Neuronal stem cell (in vitro differentiated cells): ENCODE measurements at regions not wholly inside any gene's neighbourhood (a gene's known extent, or its start where the extent isn't known, plus 50 kb on each side); places are given as distances from the start of the nearest gene placed in this dataset.
"Not testable (repeated sequence)": the region's sequence is repeated elsewhere in the genome, so short reads cannot be mapped to it uniquely, and the experiment has no call there.

Experiments
- DNase-seq: peaks from one replicate; pipeline ENCODE4 v3.0.0-alpha.2; 2013; ENCODE audit warnings: low spot score
- H2AFZ ChIP-seq: one replicate; pipeline ENCODE4 v1.6.1; 2013; ENCODE audit warnings: mild to moderate bottlenecking, low read length, inconsistent platforms
- H2AK5ac ChIP-seq: 2 replicates; pipeline ENCODE4 v1.6.1; 2013; ENCODE audit warnings: low read depth, mild to moderate bottlenecking, inconsistent platforms, low read length, moderate library complexity, mixed read lengths
- H2BK120ac ChIP-seq: 2 replicates; pipeline ENCODE4 v1.6.1; 2013; ENCODE audit warnings: low read depth, mild to moderate bottlenecking, inconsistent platforms, low read length, moderate library complexity, mixed read lengths
- H2BK12ac ChIP-seq: one replicate; pipeline ENCODE4 v1.6.1; 2013; ENCODE audit warnings: low read length, inconsistent platforms
- H2BK15ac ChIP-seq: 2 replicates; pipeline ENCODE4 v1.6.1; 2013; ENCODE audit warnings: mild to moderate bottlenecking, low read length, inconsistent platforms, mixed read lengths
- H2BK5ac ChIP-seq: one replicate; pipeline ENCODE4 v1.6.1; 2013; ENCODE audit warnings: inconsistent platforms, mild to moderate bottlenecking, low read length, moderate library complexity
- H3K14ac ChIP-seq: one replicate; pipeline ENCODE4 v1.6.1; 2013; ENCODE audit warnings: low read length, inconsistent platforms
- H3K18ac ChIP-seq: 2 replicates; pipeline ENCODE4 v1.6.1; 2013; ENCODE audit warnings: low read length, inconsistent platforms
- H3K23ac ChIP-seq: 2 replicates; pipeline ENCODE4 v1.6.1; 2013; ENCODE audit warnings: low read depth, mild to moderate bottlenecking, mixed read lengths, low read length, inconsistent platforms; ENCODE audit not compliant: poor library complexity
- H3K27ac ChIP-seq: replicated peaks from 3 replicates; pipeline ENCODE4 v1.5.1; 2013; ENCODE audit warnings: low read length, inconsistent platforms
- H3K27me3 ChIP-seq, 3 experiments: 2 replicates each; pipeline ENCODE4 v1.6.1; 2013; ENCODE audit warnings: low read length in 3 of 3, mild to moderate bottlenecking in 2 of 3, inconsistent platforms in 1 of 3, low read depth in 1 of 3, mixed read lengths in 1 of 3, moderate library complexity in 1 of 3; ENCODE audit not compliant: control insufficient read depth in 3 of 3, insufficient read depth in 3 of 3
- H3K36me3 ChIP-seq, 2 donors: replicated peaks in 1 of 2; 2 replicates each; pipeline ENCODE4 v1.6.1; 2013; ENCODE audit warnings: low read length in 2 of 2; ENCODE audit not compliant: control insufficient read depth in 2 of 2, insufficient read depth in 2 of 2
- H3K4ac ChIP-seq: 2 replicates; pipeline ENCODE4 v1.6.1; 2013; ENCODE audit warnings: inconsistent platforms, mild to moderate bottlenecking, low read length, moderate library complexity
- H3K4me1 ChIP-seq, 2 donors: 1 replicate in 1 of 2; 2 replicates in 1 of 2; pipeline ENCODE4 v1.6.1; 2013; ENCODE audit warnings: low read length in 2 of 2, low read depth in 1 of 2; ENCODE audit not compliant: control insufficient read depth in 2 of 2, insufficient read depth in 1 of 2
- H3K4me2 ChIP-seq: one replicate; pipeline ENCODE4 v1.6.1; 2013; ENCODE audit warnings: mild to moderate bottlenecking, low read length, inconsistent platforms; ENCODE audit not compliant: insufficient read depth, poor library complexity, severe bottlenecking
- H3K4me3 ChIP-seq, 2 donors: 2 replicates each; pipeline ENCODE4 v1.5.1; 2013; ENCODE audit warnings: low read length in 2 of 2, mild to moderate bottlenecking in 2 of 2, inconsistent platforms in 1 of 2, moderate library complexity in 1 of 2
- H3K79me1 ChIP-seq: one replicate; pipeline ENCODE4 v1.6.1; 2013; ENCODE audit warnings: low read depth, mild to moderate bottlenecking, inconsistent platforms, low read length, moderate library complexity
- H3K9ac ChIP-seq: one replicate; pipeline ENCODE4 v1.6.1; 2013; ENCODE audit warnings: mild to moderate bottlenecking, low read depth, low read length, inconsistent platforms; ENCODE audit not compliant: poor library complexity
- H3K9me3 ChIP-seq, 2 donors: replicated peaks in 1 of 2; 2 replicates each; pipeline versions ENCODE3 to v1.6.1; 2013; ENCODE audit warnings: low read length in 2 of 2, mild to moderate bottlenecking in 2 of 2, inconsistent platforms in 1 of 2, low read depth in 1 of 2, mixed read lengths in 1 of 2, moderate library complexity in 1 of 2; ENCODE audit not compliant: control insufficient read depth in 2 of 2, insufficient read depth in 1 of 2
- H4K8ac ChIP-seq: one replicate; pipeline ENCODE4 v1.6.1; 2013; ENCODE audit warnings: low read depth, mild to moderate bottlenecking, inconsistent platforms, low read length, moderate library complexity
- H4K91ac ChIP-seq: one replicate; pipeline ENCODE4 v1.6.1; 2013; ENCODE audit warnings: low read length, low read depth, mild to moderate bottlenecking, inconsistent platforms; ENCODE audit not compliant: poor library complexity
- WGBS, 2 donors: extraction: QIAGEN DNeasy Blood & Tissue Kit; methylation state at CpG; one replicate each; pipeline ENCODE4 v1.1.7; 2013; ENCODE audit warnings: missing lambda C conversion rate in 2 of 2, mixed read lengths in 1 of 2; ENCODE audit not compliant: insufficient read length in 2 of 2, insufficient replicate concordance in 1 of 2; ENCODE audit errors: extremely low coverage in 2 of 2; 5-methylcytosine and 5-hydroxymethylcytosine counted together

DNA sequence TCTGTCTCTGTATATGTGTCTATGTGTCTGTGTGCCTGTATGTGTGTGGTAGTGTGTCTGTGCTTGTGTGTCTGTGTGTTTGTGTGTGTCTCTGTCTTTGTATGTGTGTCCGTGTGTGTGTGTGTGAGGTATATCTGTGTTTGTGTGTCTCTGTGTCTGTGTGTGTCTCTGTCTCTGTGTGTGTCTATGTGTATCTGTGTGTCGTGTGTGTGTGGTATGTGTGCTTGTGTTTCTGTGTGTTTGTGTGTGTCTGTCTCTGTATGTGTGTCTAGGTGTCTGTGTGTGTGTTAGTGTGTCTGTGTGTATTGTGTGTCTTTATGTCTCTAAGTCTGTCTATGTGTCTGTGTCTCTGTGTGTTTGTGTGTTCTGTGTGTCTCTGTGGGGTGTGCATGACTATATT is 158.6 kb downstream of the TMEM121 start:
- H3K23ac ChIP-seq = no peak overlapping the region
- no peak overlapping the region for H3K18ac ChIP-seq
- DNase-seq = no peak
- H4K8ac ChIP-seq = no peak overlapping the region
- no peak overlapping the region for H3K4me2 ChIP-seq
- H3K14ac ChIP-seq = no peak overlapping the region
- H3K36me3 ChIP-seq = peaks cover 0 to 2% of the 10 kb centered on the region in 2 donors
- peaks cover 0 to 24% of the 10 kb centered on the region in 2 donors for H3K9me3 ChIP-seq
- H3K9ac ChIP-seq = no peak overlapping the region
- no peaks in the 10 kb centered on the region for H3K4me1 ChIP-seq
- no peak overlapping the region for H4K91ac ChIP-seq
- H2BK120ac ChIP-seq = no peak overlapping the region
- H2AK5ac ChIP-seq = no peak overlapping the region
- WGBS, 2 donors = no CpG with 5 or more reads among the region's 2 CpGs
- no peak overlapping the region for H2BK12ac ChIP-seq
- no peak overlapping the region for H3K4ac ChIP-seq
- no peaks in the 10 kb centered on the region for H3K79me1 ChIP-seq
- H2AFZ ChIP-seq = no peak overlapping the region
- no peak overlapping the region for H3K27ac ChIP-seq
- H3K4me3 ChIP-seq = peak overlapping the region in 1 of 2 donors; percentile 18
- H2BK15ac ChIP-seq = no peak overlapping the region
- no peaks in the 10 kb centered on the region for H3K27me3 ChIP-seq
- H2BK5ac ChIP-seq = no peak overlapping the region

DNA sequence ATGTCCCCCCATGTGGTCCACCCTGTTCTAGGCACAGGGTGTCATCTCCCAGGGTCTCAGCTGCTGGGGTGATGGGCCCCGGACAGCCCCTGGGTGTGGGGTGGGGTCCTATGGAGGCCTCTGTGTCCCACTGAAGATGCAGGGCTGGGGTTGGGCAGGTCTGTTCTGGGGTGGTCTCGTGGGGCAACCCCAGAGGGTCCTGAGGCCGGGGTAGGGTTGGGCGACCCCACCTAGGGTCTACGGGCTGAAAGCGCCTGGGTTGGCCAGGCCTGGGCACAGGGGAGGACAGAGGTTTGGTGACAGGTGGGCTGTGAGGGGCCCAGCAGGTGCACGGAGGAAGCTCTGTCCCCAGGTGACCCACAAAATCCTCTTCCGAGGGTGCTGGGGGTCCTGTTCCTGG is 159.2 kb downstream of the TMEM121 start:
- not testable (repeated sequence) for H2BK5ac ChIP-seq, H3K23ac ChIP-seq, H2BK120ac ChIP-seq, DNase-seq, H4K8ac ChIP-seq, H2AK5ac ChIP-seq, H3K18ac ChIP-seq, H4K91ac ChIP-seq, H3K4me3 ChIP-seq, H3K36me3 ChIP-seq, H3K4me2 ChIP-seq, H2AFZ ChIP-seq, H2BK12ac ChIP-seq, H3K14ac ChIP-seq, H3K27ac ChIP-seq, H3K79me1 ChIP-seq, H3K27me3 ChIP-seq, H2BK15ac ChIP-seq, H3K4ac ChIP-seq, H3K4me1 ChIP-seq, H3K9ac ChIP-seq
- WGBS, 2 donors = no CpG with 5 or more reads among the region's 8 CpGs
- H3K9me3 ChIP-seq = peaks cover 0 to 29% of the 10 kb centered on the region in 2 donors

DNA sequence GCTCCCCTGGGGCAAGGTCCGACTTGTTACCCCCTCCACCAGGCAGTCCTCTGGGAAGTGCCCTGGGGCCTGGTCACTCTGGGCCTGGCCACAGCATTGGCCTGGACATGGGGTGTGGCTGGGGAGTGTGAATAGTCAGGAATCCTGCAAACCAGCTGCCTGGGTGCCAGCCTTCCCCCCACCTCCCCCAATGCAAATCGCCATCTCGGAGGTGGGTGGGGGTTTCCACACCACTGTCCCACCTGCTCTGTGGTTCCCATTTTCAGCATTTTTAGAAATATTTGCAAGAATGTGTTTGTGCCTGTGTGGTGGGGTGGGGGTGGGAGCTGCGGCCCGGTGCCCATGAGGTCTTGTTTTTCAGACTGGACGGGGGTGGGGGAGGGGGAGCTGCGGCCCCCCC is 159.7 kb downstream of the TMEM121 start:
- H3K23ac ChIP-seq, H2BK120ac ChIP-seq: not testable (repeated sequence)
- WGBS, 2 donors = no CpG with 5 or more reads among the region's 7 CpGs

DNA sequence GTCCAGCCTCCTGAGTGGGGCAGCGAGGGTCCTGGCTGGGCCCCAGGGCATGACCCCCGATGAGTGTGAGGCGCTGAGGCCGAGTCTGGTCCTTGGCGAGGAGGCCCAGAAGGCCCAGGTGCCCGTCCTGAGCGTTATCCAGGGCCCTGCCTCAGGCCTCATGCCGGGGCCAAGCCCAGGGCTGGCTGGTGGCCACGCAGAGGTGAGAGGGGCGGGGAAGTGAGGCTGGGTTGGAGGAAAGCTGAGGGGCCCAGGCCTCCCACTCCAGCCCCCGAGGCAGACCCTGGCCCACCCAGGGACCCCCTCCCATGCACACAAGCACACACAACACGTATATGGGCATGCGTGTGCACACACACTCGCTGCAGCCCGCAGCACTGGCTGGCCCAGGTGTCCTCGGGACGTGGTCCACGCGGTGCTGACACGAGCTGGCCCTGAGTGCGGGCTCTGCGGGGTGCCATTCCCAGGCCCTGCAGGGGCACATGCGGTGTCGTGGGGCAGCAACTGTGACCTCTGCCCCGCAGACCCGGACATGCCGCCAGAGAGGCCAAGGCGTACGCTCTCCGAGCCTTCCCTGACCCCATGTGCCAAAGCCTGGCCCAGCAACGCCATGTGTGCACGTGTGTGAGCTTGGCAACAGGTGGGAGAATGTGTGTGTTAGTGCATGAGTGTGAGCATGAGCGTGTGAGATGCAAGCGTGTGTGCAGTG is 160.2 kb downstream of the TMEM121 start:
- not testable (repeated sequence) for H2BK120ac ChIP-seq, H3K4me3 ChIP-seq, H2AFZ ChIP-seq, H2BK12ac ChIP-seq, DNase-seq, H3K14ac ChIP-seq, H3K4me2 ChIP-seq, H3K36me3 ChIP-seq, H2BK15ac ChIP-seq, H3K4me1 ChIP-seq, H3K27me3 ChIP-seq, H3K18ac ChIP-seq, H4K91ac ChIP-seq, H3K23ac ChIP-seq, H2AK5ac ChIP-seq, H3K9ac ChIP-seq, H3K4ac ChIP-seq, H3K27ac ChIP-seq, H3K79me1 ChIP-seq, H2BK5ac ChIP-seq, H4K8ac ChIP-seq
- WGBS, 2 donors = no CpG with 5 or more reads among the region's 34 CpGs
- H3K9me3 ChIP-seq = peaks cover 0 to 33% of the 10 kb centered on the region in 2 donors

More for the DNA sequence above, 159.7 kb downstream of the TMEM121 start:
- not testable (repeated sequence) for H3K79me1 ChIP-seq, H3K4me1 ChIP-seq, H3K36me3 ChIP-seq, H4K8ac ChIP-seq, H2AFZ ChIP-seq, H3K4me3 ChIP-seq, H3K9ac ChIP-seq, H3K4me2 ChIP-seq, H2BK15ac ChIP-seq, H3K27ac ChIP-seq, H3K14ac ChIP-seq, H2BK5ac ChIP-seq, DNase-seq, H3K27me3 ChIP-seq, H2AK5ac ChIP-seq, H3K4ac ChIP-seq, H4K91ac ChIP-seq, H3K18ac ChIP-seq, H2BK12ac ChIP-seq
- peaks cover 0 to 33% of the 10 kb centered on the region in 2 donors for H3K9me3 ChIP-seq
